ENCODE measurements at regions not wholly inside any gene's neighbourhood (a gene's known extent, or its start where the extent isn't known, plus 50 kb on each side); places are given as distances from the start of the nearest gene placed in this dataset.

- no peak for DNase-seq
These were observed 311.4 kb upstream of the NR2F2 start for GRCh38 chr15:96019114-96019513.

DNA sequence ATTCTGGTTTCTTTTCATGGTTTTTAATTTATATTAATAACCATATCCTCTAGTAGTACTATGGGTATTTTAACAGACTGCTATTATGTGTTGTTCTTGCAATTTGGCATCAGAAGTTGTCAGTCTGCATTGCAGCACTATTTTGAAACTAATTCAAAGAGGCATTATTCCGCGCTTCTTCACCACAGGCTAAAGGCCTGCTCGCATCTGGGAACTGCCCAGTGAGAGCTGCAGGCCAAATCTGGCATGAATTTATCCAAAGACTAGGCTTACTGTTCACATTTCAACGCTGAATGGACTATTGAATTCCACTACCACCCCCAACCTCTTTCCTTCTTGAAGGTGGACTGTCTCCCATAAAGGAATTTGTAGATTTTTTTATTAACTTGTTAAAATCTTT, 310.4 kb upstream of the NR2F2 start:
- no peak for DNase-seq

DNA sequence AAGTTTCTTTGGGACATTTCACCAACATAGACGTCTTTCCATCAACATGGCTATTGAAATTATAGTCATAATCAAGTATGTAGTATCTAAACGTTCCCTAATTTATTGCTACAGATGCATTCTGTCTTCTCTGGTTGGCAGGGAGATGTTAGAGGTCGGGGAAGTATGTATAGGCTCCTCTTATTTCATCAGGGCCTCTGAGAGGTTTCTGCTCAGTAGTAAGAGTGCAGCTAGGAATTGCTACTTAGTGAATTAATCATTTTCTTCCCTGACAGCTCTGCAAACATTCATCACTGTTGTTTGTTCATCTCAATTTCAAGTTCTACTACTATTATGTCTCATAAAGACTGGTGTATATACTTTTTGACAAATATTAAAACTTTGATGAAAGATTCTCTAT, 309.7 kb upstream of the NR2F2 start:
- no peak for DNase-seq

- DNase-seq: no peak
These were observed 307.4 kb upstream of the NR2F2 start for GRCh38 chr15:96023081-96023480.

GRCh38 chr15:96027501-96027900, 303.0 kb upstream of the NR2F2 start:
- DNase-seq: no peak

DNA sequence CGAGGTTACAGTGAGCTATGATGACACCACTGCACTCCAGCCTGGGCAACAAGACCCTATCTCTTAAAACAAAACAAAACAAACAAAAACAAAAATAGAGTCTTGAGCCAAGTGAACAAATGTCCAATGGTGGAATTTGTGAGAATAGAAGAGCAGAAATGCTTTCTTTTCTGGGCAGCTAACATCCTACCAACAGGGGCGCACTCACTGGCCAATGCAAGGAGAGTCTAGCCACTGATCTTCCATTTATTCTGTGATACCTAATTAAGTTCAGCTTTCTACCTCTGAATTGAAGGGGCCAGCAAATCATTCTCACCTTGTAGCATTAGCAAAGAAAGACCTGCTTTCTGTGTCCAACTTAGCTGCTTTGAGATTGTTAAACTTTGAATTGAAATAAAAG, 301.9 kb upstream of the NR2F2 start:
- no peak for DNase-seq

GRCh38 chr15:96029172-96029571, 301.3 kb upstream of the NR2F2 start:
- no peak for DNase-seq

DNA sequence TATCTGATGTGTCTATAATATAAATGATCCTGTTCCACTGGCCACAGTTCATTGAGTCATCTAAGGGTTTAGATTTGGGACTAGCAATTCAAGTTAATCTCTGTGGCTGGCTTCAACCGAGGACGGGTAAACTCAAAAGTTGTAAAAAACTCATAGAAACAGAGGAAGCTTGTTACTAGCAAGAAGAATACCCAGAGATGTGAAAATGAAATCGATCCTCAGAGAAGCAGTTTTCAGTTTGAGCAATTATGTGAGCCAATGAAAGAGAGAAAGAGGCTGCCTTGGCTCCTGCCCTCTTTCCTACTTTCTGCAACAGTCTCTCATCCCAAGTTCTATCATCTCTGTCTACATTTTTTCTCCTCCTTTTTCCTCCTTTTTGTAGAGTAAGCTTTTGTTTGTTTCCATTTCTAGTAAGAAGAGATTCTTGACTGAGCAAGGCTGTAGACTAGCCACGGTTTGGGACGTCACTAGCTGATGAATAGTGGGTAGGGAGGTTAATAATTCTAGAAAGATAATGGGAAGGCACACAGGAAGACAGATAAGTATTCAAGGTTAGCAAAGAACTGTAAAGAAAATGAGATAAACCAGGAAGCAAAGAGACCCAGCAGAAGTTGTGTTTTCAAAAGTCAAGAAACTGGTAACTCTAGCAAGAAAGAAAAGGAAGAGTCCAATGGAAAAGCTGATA, 298.9 kb upstream of the NR2F2 start:
- no peak for DNase-seq

DNA sequence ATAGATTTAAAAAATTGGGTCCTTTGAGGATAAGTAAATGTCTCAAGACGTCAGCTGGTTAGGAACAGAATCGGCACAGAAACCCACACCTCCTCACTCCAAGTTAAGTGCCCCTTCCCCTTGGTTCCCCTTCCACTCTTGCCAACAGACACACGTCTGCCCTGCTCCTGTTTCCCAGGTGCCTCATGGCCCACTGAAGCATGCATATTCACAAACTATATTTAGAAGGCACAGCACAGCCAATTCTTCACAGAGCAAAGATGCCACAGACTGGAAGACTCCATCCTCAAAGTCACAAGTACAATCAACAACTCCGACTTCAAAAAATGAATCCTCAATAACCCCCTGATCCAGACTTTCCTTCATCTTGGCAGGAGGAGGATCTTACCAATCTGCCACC, 295.4 kb upstream of the NR2F2 start:
- no peak for DNase-seq

- DNase-seq: no peak
These were observed 294.9 kb upstream of the NR2F2 start for GRCh38 chr15:96035635-96036034.

GRCh38 chr15:96037584-96037983, 292.9 kb upstream of the NR2F2 start:
- DNase-seq: no peak

DNA sequence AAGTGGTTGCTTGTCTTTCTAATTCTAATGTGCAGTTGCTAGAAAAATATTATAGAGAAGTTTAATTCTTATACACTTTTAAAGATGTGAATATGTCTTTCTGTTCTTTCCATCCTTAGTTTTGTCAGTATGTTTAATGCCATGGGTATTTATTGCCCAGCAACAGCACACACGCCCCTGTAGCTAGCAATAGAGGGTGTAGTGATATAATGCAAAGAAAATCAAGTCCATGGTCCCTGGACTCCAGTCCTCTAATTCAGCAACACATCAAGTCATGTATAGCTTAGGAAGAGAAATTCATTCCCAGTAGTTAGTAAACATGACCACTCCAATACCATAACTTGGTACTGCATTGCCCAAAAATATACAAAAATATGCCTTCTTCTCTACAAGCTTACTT, 292.4 kb upstream of the NR2F2 start:
- DNase-seq: no peak

DNA sequence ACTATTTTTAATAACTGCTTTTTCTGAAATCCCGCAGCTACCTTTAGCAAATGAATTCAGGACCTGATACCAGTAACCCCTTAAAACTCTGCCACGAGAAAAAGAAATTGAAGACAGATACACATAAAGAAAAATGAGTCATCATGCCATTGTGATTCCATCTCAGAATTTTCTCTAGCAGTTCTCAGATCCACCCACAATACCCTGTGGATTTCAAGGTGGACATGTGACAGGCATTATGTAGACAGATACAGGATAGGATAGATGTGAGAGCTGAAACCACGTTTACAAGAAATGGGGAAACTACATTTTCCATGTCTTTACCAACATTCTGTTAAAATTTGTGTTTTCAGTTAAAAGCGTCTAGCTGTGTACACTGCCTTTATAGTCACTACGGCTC, 291.9 kb upstream of the NR2F2 start:
- no peak for DNase-seq

- no peak for DNase-seq
These were observed 288.3 kb upstream of the NR2F2 start for GRCh38 chr15:96041982-96042733.

GRCh38 chr15:96042734-96043224, 287.7 kb upstream of the NR2F2 start:
- DNase-seq: no peak

DNA sequence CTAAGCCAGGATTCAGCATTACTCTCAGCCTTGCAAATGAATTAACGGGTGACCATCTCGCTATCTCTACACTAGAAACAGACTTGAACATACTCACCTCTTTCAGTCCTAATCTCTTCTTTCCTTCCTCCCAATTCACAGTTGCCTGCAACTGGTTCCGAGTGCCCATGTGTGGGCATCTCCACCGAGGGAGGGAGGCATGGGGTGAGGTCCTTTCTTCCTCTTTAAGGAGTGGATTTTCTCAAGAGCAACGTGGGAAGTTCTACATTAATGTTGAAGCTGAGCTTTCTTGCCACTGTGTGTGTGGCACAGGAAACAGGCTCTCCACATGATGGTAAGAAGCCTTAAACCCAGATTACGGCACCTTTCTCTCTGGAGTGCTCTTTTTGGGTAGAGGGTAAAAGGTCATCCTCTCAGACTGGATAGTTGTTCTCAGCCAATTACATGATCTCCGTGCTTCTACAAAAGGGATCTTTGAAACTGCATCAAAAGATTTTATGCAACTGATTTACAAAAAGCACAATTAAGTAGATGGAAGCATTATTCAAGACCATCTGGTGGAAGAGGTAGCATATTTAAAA, 286.8 kb upstream of the NR2F2 start:
- no peak for DNase-seq

DNA sequence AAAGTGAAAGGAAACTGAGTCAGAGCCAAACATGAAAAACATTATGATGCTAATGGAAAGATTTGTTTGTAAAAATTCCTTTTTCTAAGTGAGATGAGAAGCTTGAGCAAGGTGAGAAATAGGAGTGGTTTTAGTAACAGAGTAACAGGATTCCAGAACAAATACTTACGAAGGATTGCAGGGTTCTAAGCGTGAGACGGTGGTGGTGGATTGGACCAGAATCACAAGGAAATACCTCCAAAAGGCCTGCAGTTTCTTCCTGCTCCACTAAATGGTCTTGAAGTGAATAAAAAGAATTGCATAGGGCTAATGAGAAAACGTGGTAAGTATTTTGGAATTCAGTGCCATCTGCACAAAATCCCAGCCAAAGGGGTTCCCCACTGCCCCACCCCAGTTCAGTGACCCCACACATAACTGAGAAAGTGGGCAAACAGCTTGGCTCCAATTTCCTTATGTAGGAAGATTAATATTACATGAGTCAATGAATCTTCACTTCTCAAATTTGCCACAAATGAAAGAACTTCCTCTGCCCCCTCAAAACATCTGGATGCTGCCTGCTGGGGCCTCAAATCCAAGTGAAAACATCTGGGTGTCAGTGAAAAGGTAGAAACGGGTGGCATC, 283.8 kb upstream of the NR2F2 start:
- no peak for DNase-seq

DNA sequence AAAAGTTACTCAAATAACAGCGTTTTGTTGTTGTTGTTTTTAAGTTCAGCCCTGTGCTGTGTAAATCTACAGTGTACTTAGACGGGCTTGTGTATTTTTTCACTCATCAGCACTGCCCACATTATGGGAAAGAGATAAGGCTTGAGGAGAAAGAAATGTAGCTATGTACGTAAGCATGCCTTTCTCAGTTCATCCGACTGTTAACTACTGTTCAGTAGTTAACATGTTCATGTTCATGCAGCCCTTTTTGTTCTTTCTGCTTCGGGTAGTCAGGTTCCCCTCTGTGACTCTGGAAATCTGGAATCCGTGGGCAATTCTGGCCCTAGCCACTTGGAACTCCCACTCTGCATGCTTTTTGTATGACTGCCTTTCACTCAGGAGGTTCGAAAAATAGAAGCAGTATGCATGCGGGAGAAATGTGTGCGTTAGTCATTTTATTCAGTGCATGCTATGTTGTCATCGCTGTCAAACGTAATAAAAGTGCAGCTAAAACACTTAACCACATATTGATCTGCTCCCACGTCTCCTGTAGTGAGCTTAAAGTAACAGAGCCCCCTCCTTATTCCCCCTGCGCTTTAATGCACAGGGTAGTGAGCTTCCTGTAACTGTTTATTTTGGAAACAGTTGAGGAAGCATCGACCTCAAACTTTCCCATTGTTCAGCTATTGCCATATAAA, 283.1 kb upstream of the NR2F2 start:
- DNase-seq: no peak

GRCh38 chr15:96049323-96049722, 281.2 kb upstream of the NR2F2 start:
- no peak for DNase-seq

GRCh38 chr15:96049766-96050165, 280.7 kb upstream of the NR2F2 start:
- no peak for DNase-seq

DNA sequence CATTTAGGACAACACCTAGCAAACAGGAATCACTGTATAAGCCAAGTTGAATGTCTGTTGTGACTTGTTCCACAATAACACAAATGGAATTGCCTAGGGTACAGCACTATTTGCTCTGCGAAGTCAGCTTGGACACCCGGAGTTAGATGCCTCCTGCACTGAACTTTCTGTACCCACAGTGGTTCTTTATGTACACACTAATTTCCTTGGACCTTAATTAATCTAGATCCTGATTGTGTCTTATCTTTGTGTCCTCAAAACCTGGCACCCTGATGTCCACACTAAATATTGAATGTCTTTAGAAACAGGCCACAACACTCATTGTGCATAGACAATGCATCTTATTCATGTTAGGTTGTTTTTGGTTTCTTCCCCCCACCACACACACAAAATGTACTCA, 278.9 kb upstream of the NR2F2 start:
- no peak for DNase-seq

DNA sequence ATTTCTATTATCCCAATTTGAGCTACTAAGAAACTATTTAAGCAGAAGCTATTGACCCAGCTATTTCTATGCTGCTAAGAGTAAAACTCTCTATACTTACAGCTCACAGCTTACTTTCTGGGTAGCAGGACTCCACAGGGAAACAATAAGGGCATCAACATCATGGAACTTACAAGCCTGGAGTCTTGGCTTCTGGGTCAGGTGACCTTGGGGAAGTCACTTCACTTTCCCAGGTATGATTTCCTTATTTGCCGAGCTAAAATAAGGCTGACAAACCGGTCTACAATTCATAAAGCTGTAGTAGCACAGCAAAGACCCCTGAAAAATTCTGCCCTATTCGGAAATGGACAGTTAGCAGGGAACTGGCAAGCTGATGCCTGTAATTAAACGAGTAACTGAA, 278.3 kb upstream of the NR2F2 start:
- DNase-seq: no peak

DNA sequence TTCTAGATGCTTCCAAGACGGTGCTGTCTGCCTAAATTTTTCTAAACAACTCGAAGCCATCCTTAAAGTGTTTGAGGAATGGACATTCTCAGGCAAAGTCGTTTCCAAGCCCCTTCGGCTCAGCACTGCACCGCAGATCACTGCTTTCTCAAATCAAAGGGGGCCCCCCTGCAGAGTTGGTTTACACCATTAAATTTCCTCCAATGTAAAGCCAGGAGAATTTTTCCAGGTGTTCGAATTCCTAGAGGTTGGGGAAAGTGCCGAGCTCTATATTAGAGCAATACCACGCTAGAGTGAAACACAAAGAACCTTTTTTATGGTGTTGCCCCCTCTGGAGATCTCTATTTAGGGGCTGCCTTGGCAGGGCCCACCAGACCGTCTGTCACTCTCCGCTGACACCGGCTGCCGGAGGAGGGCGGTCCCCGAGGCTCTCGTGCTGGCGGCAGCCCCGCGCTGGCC, 277.9 kb upstream of the NR2F2 start:
- no peak for DNase-seq

All from NCI-H2029 (cell line).